ENCODE measurements at regions not wholly inside any gene's neighbourhood (a gene's known extent, or its start where the extent isn't known, plus 50 kb on each side); places are given as distances from the start of the nearest gene placed in this dataset.

- no peak for DNase-seq
- H3K4me3 ChIP-seq (replicated peaks in 1 of 3): no peak overlapping the region
- no peaks in the 10 kb centered on the region for H3K36me3 ChIP-seq
- H3K9me3 ChIP-seq: no peaks in the 10 kb centered on the region
- intact Hi-C loops (cut with DNase I): no loop called here
- H3K27ac ChIP-seq: no peak overlapping the region
- H3K4me1 ChIP-seq: no peaks in the 10 kb centered on the region
- TF ChIP-seq POLR2A (IDR thresholded peaks at IDR 0.05): no peak
- 90 to 92% methylated on average over 5 of the region's 5 CpGs for WGBS, 2 donors
- H3K27me3 ChIP-seq: no peaks in the 10 kb centered on the region
These were observed 314.2 kb upstream of the CBLB start for GRCh38 chr3:106182950-106183511.

GRCh38 chr3:106183762-106184391 lies 315.1 kb upstream of the CBLB start:
- DNase-seq: no peak
- H3K27ac ChIP-seq: no peak overlapping the region
- no peaks in the 10 kb centered on the region for H3K27me3 ChIP-seq
- 93 to 100% methylated on average over 1 of the region's 1 CpG for WGBS, 2 donors
- H3K4me1 ChIP-seq: no peaks in the 10 kb centered on the region
- H3K36me3 ChIP-seq: no peaks in the 10 kb centered on the region
- no peaks in the 10 kb centered on the region for H3K9me3 ChIP-seq
- H3K4me3 ChIP-seq (replicated peaks in 1 of 3): no peak overlapping the region
- TF ChIP-seq POLR2A (IDR thresholded peaks at IDR 0.05) (no peak), CTCF (IDR thresholded peaks at IDR 0.05) (no peak)
- intact Hi-C loops (cut with DNase I): no loop called here

DNA sequence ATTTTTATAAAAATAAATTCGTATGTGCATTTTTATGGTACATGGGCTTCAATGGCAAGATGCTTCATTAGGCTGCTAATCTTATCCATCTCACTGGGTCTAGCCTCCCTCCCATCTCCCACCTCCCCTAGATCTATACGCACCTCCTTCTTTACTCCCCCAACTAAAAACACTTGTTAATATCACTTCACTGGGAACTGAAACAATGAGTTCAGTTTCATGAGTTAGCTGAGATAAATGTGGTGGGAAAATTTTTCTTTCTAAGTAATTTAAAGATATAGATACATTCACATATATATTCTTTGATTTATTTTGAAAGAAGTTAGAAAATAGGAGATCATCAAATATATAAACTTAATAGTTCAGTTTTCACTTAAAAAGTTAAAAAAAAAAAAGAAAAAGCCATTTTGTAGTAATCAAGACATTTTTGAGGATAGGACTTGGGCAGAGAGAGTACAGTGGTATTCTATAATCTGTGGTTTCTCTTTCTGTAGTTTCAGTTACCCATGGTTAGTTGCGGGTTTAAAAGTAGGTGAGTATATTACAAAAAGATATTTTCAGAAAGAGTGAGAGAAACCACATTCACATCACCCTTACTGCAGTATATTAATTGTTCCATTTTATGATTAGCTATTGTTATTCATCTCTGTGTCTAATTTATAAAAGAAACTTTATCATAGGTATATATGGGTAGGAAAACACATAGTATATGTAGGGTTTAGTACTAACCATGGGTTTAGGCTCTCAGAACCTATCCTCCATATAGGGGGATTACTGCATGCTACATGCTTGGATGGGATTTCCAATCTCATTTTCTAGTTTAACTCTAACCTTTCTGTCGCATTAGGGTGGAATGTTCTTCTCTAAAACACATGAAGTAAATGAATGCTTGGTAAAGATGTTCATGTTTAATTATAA lies 316.0 kb upstream of the CBLB start:
- H3K4me1 ChIP-seq: no peaks in the 10 kb centered on the region
- H3K36me3 ChIP-seq: no peaks in the 10 kb centered on the region
- TF ChIP-seq CTCF (IDR thresholded peaks at IDR 0.05) (no peak), POLR2A (IDR thresholded peaks at IDR 0.05) (no peak)
- H3K27me3 ChIP-seq: no peaks in the 10 kb centered on the region
- WGBS, 2 donors: 88 to 92% methylated on average over 4 of the region's 4 CpGs
- intact Hi-C loops (cut with DNase I): no loop called here
- no peak overlapping the region for H3K4me3 ChIP-seq (replicated peaks in 1 of 3)
- no peaks in the 10 kb centered on the region for H3K9me3 ChIP-seq
- DNase-seq: no peak
- H3K27ac ChIP-seq: no peak overlapping the region

- H3K36me3 ChIP-seq: no peaks in the 10 kb centered on the region
These were observed 317.1 kb upstream of the CBLB start for GRCh38 chr3:106185949-106186348.

GRCh38 chr3:106190296-106190695 lies 321.5 kb upstream of the CBLB start:
- Histone ChIP-seq H3K27me3 (no peaks in the 10 kb centered on the region), H3K9me3 (no peaks in the 10 kb centered on the region), H3K27ac (no peak overlapping the region), H3K36me3 (no peaks in the 10 kb centered on the region), H3K4me1 (no peaks in the 10 kb centered on the region), H3K4me3 (replicated peaks in 1 of 3) (no peak overlapping the region)
- intact Hi-C loops (cut with DNase I): no loop called here
- WGBS, 2 donors: 56 to 85% methylated on average over 2 of the region's 2 CpGs
- no peak for TF ChIP-seq POLR2A (IDR thresholded peaks at IDR 0.05)
- TF ChIP-seq CTCF (IDR thresholded peaks at IDR 0.05): no peak
- DNase-seq: no peak

More at GRCh38 chr3:106185949-106186348, 317.1 kb upstream of the CBLB start:
- Histone ChIP-seq H3K27me3 (no peaks in the 10 kb centered on the region), H3K4me1 (no peaks in the 10 kb centered on the region), H3K9me3 (no peaks in the 10 kb centered on the region), H3K4me3 (replicated peaks in 1 of 3) (no peak overlapping the region), H3K27ac (no peak overlapping the region)
- no peak for TF ChIP-seq CTCF (IDR thresholded peaks at IDR 0.05)
- TF ChIP-seq POLR2A (IDR thresholded peaks at IDR 0.05): no peak
- intact Hi-C loops (cut with DNase I): no loop called here
- DNase-seq: no peak
- 84 to 94% methylated on average over 2 of the region's 2 CpGs for WGBS, 2 donors
